Type B pancreatic cell (in vitro differentiated cells): ENCODE measurements at regions not wholly inside any gene's neighbourhood (a gene's known extent, or its start where the extent isn't known, plus 50 kb on each side); places are given as distances from the start of the nearest gene placed in this dataset.

ENCODE experiments used
- DNase-seq: peaks from one replicate; pipeline ENCODE4 v3.0.0; 2021; ENCODE audit warnings: mixed read lengths; ENCODE audit not compliant: unreplicated experiment; ENCODE audit errors: extremely low spot score
- H3K27ac Mint-ChIP-seq: 2 replicates; pipeline ENCODE4 v1.8.0; 2021; ENCODE audit warnings: mild to moderate bottlenecking, mixed read lengths
- H3K27me3 Mint-ChIP-seq: 2 replicates; pipeline ENCODE4 v1.8.0; 2021; ENCODE audit warnings: mixed read lengths
- H3K36me3 Mint-ChIP-seq: 2 replicates; pipeline ENCODE4 v1.8.0; 2021; ENCODE audit warnings: mixed read lengths
- H3K4me1 Mint-ChIP-seq: one replicate; pipeline ENCODE4 v1.8.0; 2021; ENCODE audit warnings: mixed read lengths; ENCODE audit not compliant: unreplicated experiment
- H3K4me3 Mint-ChIP-seq: 2 replicates; pipeline ENCODE4 v1.8.0; 2021; ENCODE audit warnings: mild to moderate bottlenecking, mixed read lengths
- H3K9me3 Mint-ChIP-seq: 2 replicates; pipeline ENCODE4 v1.8.0; 2021; ENCODE audit warnings: mixed read lengths
- CTCF ChIP-seq: fragments of 200-600 bp; sonication (generic); conservative IDR thresholded peaks from 2 replicates; pipeline ENCODE4 v1.5.0; 2021; ENCODE audit warnings: antibody characterized with exemption, mild to moderate bottlenecking

DNA sequence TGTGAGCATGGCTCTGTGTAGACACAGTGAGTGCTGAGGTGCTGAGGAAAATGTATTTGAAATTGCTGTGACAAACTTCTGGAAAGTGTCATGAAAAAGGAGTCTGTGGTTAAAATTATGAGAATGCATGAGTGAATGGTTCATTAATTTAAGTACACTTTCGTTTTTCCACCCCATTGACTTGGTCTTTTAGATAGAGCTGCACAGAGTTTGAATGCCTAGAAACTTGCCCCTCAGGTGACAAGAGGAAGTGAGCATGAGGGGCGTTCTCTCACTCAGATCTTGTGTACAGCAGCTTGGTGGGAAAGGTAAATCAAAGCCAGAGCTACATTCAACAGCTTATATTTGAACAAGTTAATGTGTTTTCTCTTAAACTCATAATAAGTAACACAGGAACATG lies 296.8 kb downstream of the WDR72 start:
- no peak for TF ChIP-seq CTCF
- no peak overlapping the region for H3K4me3 Mint-ChIP-seq
- DNase-seq: no peak
- no peaks in the 10 kb centered on the region for H3K4me1 Mint-ChIP-seq
- H3K9me3 Mint-ChIP-seq: no peaks in the 10 kb centered on the region
- no peak overlapping the region for H3K27ac Mint-ChIP-seq
- H3K36me3 Mint-ChIP-seq: no peaks in the 10 kb centered on the region
- H3K27me3 Mint-ChIP-seq: peaks cover 22% of the 10 kb centered on the region

GRCh38 chr15:53461677-53462076 lies 297.8 kb downstream of the WDR72 start:
- H3K4me3 Mint-ChIP-seq: no peak overlapping the region
- no peak for TF ChIP-seq CTCF
- H3K27me3 Mint-ChIP-seq: peaks cover 30% of the 10 kb centered on the region
- H3K4me1 Mint-ChIP-seq: peaks cover 9% of the 10 kb centered on the region
- no peaks in the 10 kb centered on the region for H3K36me3 Mint-ChIP-seq
- no peaks in the 10 kb centered on the region for H3K9me3 Mint-ChIP-seq
- H3K27ac Mint-ChIP-seq: no peak overlapping the region
- DNase-seq: no peak

GRCh38 chr15:53458736-53459135 lies 300.7 kb downstream of the WDR72 start:
- peaks cover 26% of the 10 kb centered on the region for H3K27me3 Mint-ChIP-seq
- no peak for DNase-seq
- TF ChIP-seq CTCF: no peak
- H3K36me3 Mint-ChIP-seq: no peaks in the 10 kb centered on the region
- no peaks in the 10 kb centered on the region for H3K9me3 Mint-ChIP-seq
- H3K27ac Mint-ChIP-seq: no peak overlapping the region
- H3K4me3 Mint-ChIP-seq: no peak overlapping the region
- H3K4me1 Mint-ChIP-seq: peaks cover 9% of the 10 kb centered on the region

GRCh38 chr15:53457479-53457878 lies 302.0 kb downstream of the WDR72 start:
- DNase-seq: no peak
- H3K27ac Mint-ChIP-seq: no peak overlapping the region
- no peak for TF ChIP-seq CTCF
- peaks cover 13% of the 10 kb centered on the region for H3K4me1 Mint-ChIP-seq
- peaks cover 21% of the 10 kb centered on the region for H3K27me3 Mint-ChIP-seq
- no peak overlapping the region for H3K4me3 Mint-ChIP-seq
- no peaks in the 10 kb centered on the region for H3K36me3 Mint-ChIP-seq
- no peaks in the 10 kb centered on the region for H3K9me3 Mint-ChIP-seq

DNA sequence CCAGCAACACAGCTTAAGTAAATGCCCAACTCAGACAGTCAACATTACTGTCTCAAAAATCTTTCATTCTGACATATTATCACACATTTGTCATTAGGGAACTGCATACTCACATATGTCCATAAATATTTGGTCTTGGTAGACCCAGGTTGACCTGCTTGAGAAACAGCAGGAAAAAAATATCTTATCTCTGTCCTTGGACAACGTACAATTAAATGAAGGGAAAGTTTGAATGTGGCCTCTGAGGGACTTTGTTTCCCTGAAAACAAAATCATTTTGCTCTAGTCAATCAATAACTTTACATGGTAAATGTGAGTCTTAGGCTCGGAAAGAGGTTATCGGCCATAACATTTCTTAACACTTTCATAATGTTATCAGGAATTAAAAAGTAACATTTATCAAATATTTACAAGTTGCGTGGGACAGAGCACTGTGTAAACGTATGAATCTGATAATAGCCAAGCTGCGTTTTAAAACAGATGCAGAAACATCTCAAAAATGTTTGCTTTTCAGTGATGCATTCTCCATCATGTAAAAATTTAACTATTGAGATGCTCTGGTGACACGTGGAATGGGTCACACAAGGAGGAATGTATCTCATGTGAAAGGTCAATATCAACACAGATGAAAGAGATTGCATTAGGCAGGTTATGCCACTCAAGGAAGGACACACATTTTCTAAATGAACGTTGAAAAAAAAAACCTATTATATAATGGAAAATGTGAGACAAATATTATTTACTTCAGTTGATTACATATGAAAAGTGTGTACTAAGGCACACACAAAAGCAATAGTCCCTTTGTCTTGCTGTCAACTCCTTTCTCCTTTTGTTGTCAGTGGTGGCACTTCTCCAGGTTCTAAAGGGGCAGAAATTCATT lies 304.4 kb downstream of the WDR72 start:
- TF ChIP-seq CTCF: no peak
- H3K27me3 Mint-ChIP-seq: peaks cover 21% of the 10 kb centered on the region
- DNase-seq: no peak
- H3K36me3 Mint-ChIP-seq: no peaks in the 10 kb centered on the region
- H3K4me1 Mint-ChIP-seq: peaks cover 22% of the 10 kb centered on the region
- H3K27ac Mint-ChIP-seq: peak overlapping the region; percentile 33
- H3K4me3 Mint-ChIP-seq: no peak overlapping the region
- H3K9me3 Mint-ChIP-seq: no peaks in the 10 kb centered on the region

DNA sequence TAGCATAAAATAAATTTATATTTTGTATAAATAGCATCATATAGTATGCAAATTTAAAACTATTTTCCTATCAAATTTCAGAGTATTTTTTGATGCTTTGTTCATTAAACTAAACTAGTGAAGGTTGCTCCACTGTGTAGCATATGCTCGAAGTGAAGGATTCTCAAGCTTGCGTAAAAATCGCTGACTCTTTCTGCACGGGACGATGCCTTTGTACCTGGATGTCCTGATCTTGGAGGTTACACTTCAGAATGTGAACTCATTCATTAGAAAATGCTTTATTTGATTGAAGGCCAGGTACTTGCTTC lies 305.0 kb downstream of the WDR72 start:
- Mint-ChIP-seq H3K4me3 (no peak overlapping the region), H3K4me1 (peaks cover 22% of the 10 kb centered on the region), H3K27ac (peak overlapping the region; percentile 16), H3K9me3 (no peaks in the 10 kb centered on the region), H3K36me3 (no peaks in the 10 kb centered on the region), H3K27me3 (peaks cover 15% of the 10 kb centered on the region)
- no peak for TF ChIP-seq CTCF
- no peak for DNase-seq
